H1 (cell line): ENCODE measurements at regions not wholly inside any gene's neighbourhood (a gene's known extent, or its start where the extent isn't known, plus 50 kb on each side); places are given as distances from the start of the nearest gene placed in this dataset.

Source experiments
- CTCF ChIA-PET: fragments of 300-600 bp; sonication (Branson Sonifier 250); formaldehyde crosslinking; loops from one replicate; lab custom pipeline; 2021; ENCODE audit not compliant: partially characterized antibody; lab: Charles Lee
- POLR2A ChIA-PET: fragments of 300-600 bp; sonication (Branson Sonifier 250); formaldehyde crosslinking; loops from one replicate; lab custom pipeline; 2021; ENCODE audit warnings: inconsistent platforms; ENCODE audit not compliant: partially characterized antibody; lab: Charles Lee
- DNase-seq, 2 experiments: peaks; one replicate each; pipeline versions ENCODE4 v3.0.0 to v3.0.0-alpha.2; 2010 to 2022; ENCODE audit warnings: low spot score in 2 of 2, low read depth in 1 of 2, mixed read lengths in 1 of 2
- FAIRE-seq: peaks from 2 replicates; lab custom pipeline; 2011; peaks lifted over from hg19 to GRCh38; lab: Jason Lieb, UNC
- H2AFZ ChIP-seq: 2 replicates; pipeline ENCODE4 v1.8.1; 2012; ENCODE audit warnings: low read length, inconsistent platforms
- H2AK5ac ChIP-seq: 2 replicates; pipeline ENCODE4 v1.6.1; 2013; ENCODE audit warnings: low read depth, low read length
- H2BK120ac ChIP-seq: replicated peaks from 2 replicates; pipeline ENCODE3; 2013; ENCODE audit warnings: low read depth, low read length, inconsistent platforms
- H2BK12ac ChIP-seq: 2 replicates; pipeline ENCODE4 v1.6.1; 2013; ENCODE audit warnings: low read depth, low read length
- H2BK15ac ChIP-seq: 2 replicates; pipeline ENCODE4 v1.6.1; 2013; ENCODE audit warnings: low read length
- H2BK20ac ChIP-seq: 2 replicates; pipeline ENCODE4 v1.6.1; 2013; ENCODE audit warnings: low read length
- H2BK5ac ChIP-seq: 2 replicates; pipeline ENCODE4 v1.6.1; 2013; ENCODE audit warnings: low read depth, low read length
- H3K14ac ChIP-seq: 2 replicates; pipeline ENCODE4 v1.6.1; 2013; ENCODE audit warnings: inconsistent platforms; ENCODE audit not compliant: insufficient read length
- H3K18ac ChIP-seq: 2 replicates; pipeline ENCODE4 v1.6.1; 2013; ENCODE audit warnings: low read length; ENCODE audit errors: extremely low read depth
- H3K23ac ChIP-seq: 2 replicates; pipeline ENCODE4 v1.6.1; 2013; ENCODE audit warnings: inconsistent platforms; ENCODE audit not compliant: insufficient read length
- H3K23me2 ChIP-seq: 2 replicates; pipeline ENCODE4 v1.6.1; 2013; ENCODE audit warnings: low read depth, low read length
- H3K27ac ChIP-seq: 2 replicates; pipeline ENCODE4 v1.6.1; 2011; ENCODE audit warnings: low read depth, low read length, inconsistent platforms
- H3K27me3 ChIP-seq, 4 experiments: replicated peaks in 1 of 4; 1 replicate in 1 of 4; 2 replicates in 3 of 4; pipeline versions ENCODE4 v1.6.1 to v1.8.1; 2011 to 2013; ENCODE audit warnings: low read length in 3 of 4, mild to moderate bottlenecking in 3 of 4, inconsistent platforms in 2 of 4, mixed read lengths in 2 of 4, moderate library complexity in 1 of 4; ENCODE audit not compliant: control insufficient read depth in 3 of 4, insufficient read depth in 3 of 4; ENCODE audit errors: extremely low read depth in 1 of 4
- H3K36me3 ChIP-seq, 4 experiments: 2 replicates each; pipeline versions ENCODE4 v1.6.1 to v1.8.1; 2011 to 2013; ENCODE audit warnings: mild to moderate bottlenecking in 4 of 4, low read length in 3 of 4, moderate library complexity in 2 of 4, control low read depth in 1 of 4, inconsistent platforms in 1 of 4; ENCODE audit not compliant: insufficient read depth in 4 of 4, control insufficient read depth in 2 of 4
- H3K4ac ChIP-seq: replicated peaks from 2 replicates; pipeline ENCODE3; 2013; ENCODE audit warnings: low read length, low read depth, mixed read lengths, inconsistent platforms; ENCODE audit not compliant: insufficient read length
- H3K4me1 ChIP-seq, 4 experiments: replicated peaks in 1 of 4; 1 replicate in 1 of 4; 2 replicates in 3 of 4; pipeline versions ENCODE4 v1.6.1 to v1.8.1; 2011 to 2013; ENCODE audit warnings: low read length in 3 of 4, inconsistent platforms in 2 of 4, mixed read lengths in 1 of 4; ENCODE audit not compliant: insufficient read depth in 4 of 4, control insufficient read depth in 3 of 4
- H3K4me2 ChIP-seq, 2 experiments: 2 replicates each; pipeline versions ENCODE4 v1.6.1 to v1.8.1; 2011 to 2013; ENCODE audit warnings: low read depth in 2 of 2, low read length in 2 of 2, control low read depth in 1 of 2, inconsistent platforms in 1 of 2, mild to moderate bottlenecking in 1 of 2; ENCODE audit not compliant: insufficient read depth in 1 of 2
- H3K4me3 ChIP-seq, 4 experiments: fragments of 200-600, 300-600 bp in 1 of 4; sonication (generic), shearing (Covaris generic), sonication (Bioruptor Twin) in 1 of 4; 2 replicates each; pipeline versions ENCODE4 v1.5.1 to v1.8.1; 2011 to 2016; ENCODE audit warnings: low read length in 4 of 4, low read depth in 3 of 4, control low read depth in 2 of 4, inconsistent platforms in 2 of 4, mild to moderate bottlenecking in 2 of 4, mixed read lengths in 1 of 4, moderate library complexity in 1 of 4; ENCODE audit not compliant: insufficient read depth in 2 of 4; ENCODE audit errors: extremely low read depth in 1 of 4
- H3K56ac ChIP-seq: replicated peaks from 2 replicates; pipeline ENCODE3; 2013; ENCODE audit warnings: low read depth, mild to moderate bottlenecking, mixed read lengths, low read length, inconsistent platforms; ENCODE audit not compliant: insufficient read length
- H3K79me1 ChIP-seq: 2 replicates; pipeline ENCODE4 v1.6.1; 2013; ENCODE audit warnings: low read depth, low read length, control low read depth
- H3K79me2 ChIP-seq, 2 experiments: 2 replicates each; pipeline versions ENCODE4 v1.6.1 to v1.8.1; 2012 to 2013; ENCODE audit warnings: low read length in 2 of 2, mild to moderate bottlenecking in 2 of 2, inconsistent platforms in 1 of 2; ENCODE audit not compliant: insufficient read depth in 2 of 2, control insufficient read depth in 1 of 2
- H3K9ac ChIP-seq, 4 experiments: replicated peaks in 1 of 4; 1 replicate in 1 of 4; 2 replicates in 3 of 4; pipeline versions ENCODE4 v1.6.1 to v1.8.1; 2011 to 2013; ENCODE audit warnings: low read depth in 3 of 4, low read length in 3 of 4, control low read depth in 2 of 4, mild to moderate bottlenecking in 2 of 4, moderate library complexity in 2 of 4, inconsistent platforms in 1 of 4; ENCODE audit errors: extremely low read depth in 1 of 4
- H3K9me3 ChIP-seq, 2 experiments: 2 replicates each; pipeline versions ENCODE4 v1.6.1 to v1.8.1; 2012 to 2013; ENCODE audit warnings: mild to moderate bottlenecking in 2 of 2, moderate library complexity in 2 of 2, control low read depth in 1 of 2, inconsistent platforms in 1 of 2, low read depth in 1 of 2, low read length in 1 of 2, mixed read lengths in 1 of 2; ENCODE audit not compliant: insufficient read depth in 2 of 2
- H4K20me1 ChIP-seq, 2 experiments: replicated peaks in 1 of 2; 2 replicates each; pipeline versions ENCODE3 to v1.8.1; 2011 to 2013; ENCODE audit warnings: inconsistent platforms in 2 of 2, low read length in 2 of 2, mild to moderate bottlenecking in 1 of 2; ENCODE audit not compliant: insufficient read depth in 2 of 2, control insufficient read depth in 1 of 2
- H4K5ac ChIP-seq: 2 replicates; pipeline ENCODE4 v1.6.1; 2013; ENCODE audit warnings: low read length, low read depth, mixed read lengths, inconsistent platforms; ENCODE audit not compliant: insufficient read length
- H4K8ac ChIP-seq: 2 replicates; pipeline ENCODE4 v1.8.0; 2013; ENCODE audit warnings: mild to moderate bottlenecking, moderate library complexity, low read length, inconsistent platforms; ENCODE audit not compliant: insufficient read depth; ENCODE audit errors: extremely low read depth
- H4K91ac ChIP-seq: replicated peaks from 2 replicates; pipeline ENCODE3; 2013; ENCODE audit warnings: low read length, mixed read lengths, inconsistent platforms; ENCODE audit not compliant: insufficient read length
- CHD1 ChIP-seq: IDR thresholded peaks from 2 replicates; pipeline ENCODE4 v1.6.1; 2012; ENCODE audit warnings: low read depth, low read length, improper control_type of control experiment
- KDM1A ChIP-seq: fragments of 200-600, 300-600 bp; sonication (generic); IDR thresholded peaks from 2 replicates; pipeline ENCODE4 v1.7.1; 2016; ENCODE audit warnings: mild to moderate bottlenecking, low read length, borderline replicate concordance
- SIRT6 ChIP-seq: IDR thresholded peaks from one replicate; pipeline ENCODE4 v1.7.1; 2012; ENCODE audit warnings: low read length, inconsistent platforms
- SP1 ChIP-seq: IDR thresholded peaks from 2 replicates; pipeline ENCODE4 v1.6.1; 2011; ENCODE audit warnings: low read depth, low read length
- YY1 ChIP-seq: IDR thresholded peaks from 2 replicates; pipeline ENCODE4 v1.6.1; 2011; ENCODE audit warnings: low read depth, mild to moderate bottlenecking, low read length
- WGBS, 2 experiments: shearing (Covaris generic) in 1 of 2; methylation state at CpG; one replicate each; pipeline versions ENCODE4 v1.1.6 to v1.1.7; 2013 to 2015; ENCODE audit warnings: low lambda C conversion rate in 2 of 2, mixed read lengths in 2 of 2, inconsistent platforms in 1 of 2, low coverage in 1 of 2, missing lambda C conversion rate in 1 of 2; ENCODE audit not compliant: insufficient replicate concordance in 2 of 2, insufficient coverage in 1 of 2, insufficient read length in 1 of 2; ENCODE audit errors: extremely low coverage in 1 of 2, missing lambda C conversion rate in 1 of 2; 5-methylcytosine and 5-hydroxymethylcytosine counted together

- no peak for TF ChIP-seq SIRT6
- TF ChIP-seq CHD1: no peak
- no peak for TF ChIP-seq YY1
- TF ChIP-seq KDM1A: no peak
- no peak for TF ChIP-seq SP1
- peaks cover 4 to 9% of the 10 kb centered on the region in 2 experiments for H3K9me3 ChIP-seq
These were observed 181.2 kb downstream of the UBE2E3 start for GRCh38 chr2:181161615-181162014.

More at GRCh38 chr2:181161615-181162014, 181.2 kb downstream of the UBE2E3 start:
- no peaks in the 10 kb centered on the region for H3K36me3 ChIP-seq
- no CpG with 5 or more reads among the region's 1 CpG for WGBS, 2 experiments
- H3K14ac ChIP-seq: no peak overlapping the region
- no peak overlapping the region for H2AK5ac ChIP-seq
- DNase-seq (no peak), FAIRE-seq (no peak)
- no peak overlapping the region for H4K91ac ChIP-seq
- ChIA-PET CTCF (no interaction called here), POLR2A (no interaction called here)
- no peak overlapping the region for H3K9ac ChIP-seq
- H2BK20ac ChIP-seq: no peak overlapping the region
- H3K4me2 ChIP-seq: no peak overlapping the region
- no peaks in the 10 kb centered on the region for H3K23me2 ChIP-seq
- no peak overlapping the region for H4K5ac ChIP-seq
- H2BK120ac ChIP-seq: no peak overlapping the region
- no peak overlapping the region for H3K27ac ChIP-seq
- no peak overlapping the region for H2BK15ac ChIP-seq
- no peak overlapping the region for H2BK5ac ChIP-seq
- H3K23ac ChIP-seq: no peak overlapping the region
- H3K4me1 ChIP-seq: no peaks in the 10 kb centered on the region
- no peak overlapping the region for H3K18ac ChIP-seq
- no peak overlapping the region for H3K56ac ChIP-seq
- no peak overlapping the region for H3K4me3 ChIP-seq
- no peaks in the 10 kb centered on the region for H3K79me1 ChIP-seq
- no peaks in the 10 kb centered on the region for H4K20me1 ChIP-seq
- H2AFZ ChIP-seq: no peak overlapping the region
- no peak overlapping the region for H3K4ac ChIP-seq
- no peaks in the 10 kb centered on the region for H3K79me2 ChIP-seq
- H2BK12ac ChIP-seq: no peak overlapping the region
- H3K27me3 ChIP-seq: no peaks in the 10 kb centered on the region
- no peak overlapping the region for H4K8ac ChIP-seq
